ENCODE measurements at regions not wholly inside any gene's neighbourhood (a gene's known extent, or its start where the extent isn't known, plus 50 kb on each side); places are given as distances from the start of the nearest gene placed in this dataset.

- H3K4me3 Mint-ChIP-seq: no peak overlapping the region
- WGBS (ENCODE audit: insufficient coverage): no CpG with 5 or more reads among the region's 1 CpG
- no peaks in the 10 kb centered on the region for H3K36me3 ChIP-seq (replicated peaks in 1 of 2; ENCODE audit: control insufficient read depth in 1 of 2, insufficient read depth in 2 of 2, low read length in 2 of 2)
- H3K4me2 ChIP-seq (replicated peaks; ENCODE audit: extremely low read depth, low read length, poor library complexity, severe bottlenecking): no peak overlapping the region
- H3K4me3 ChIP-seq (replicated peaks in 1 of 3; ENCODE audit: low read depth in 2 of 3, low read length in 3 of 3): no peak overlapping the region
- no peak overlapping the region for H3K27ac Mint-ChIP-seq
- no peak overlapping the region for H2AFZ ChIP-seq (ENCODE audit: insufficient read depth, low read depth, low read length, poor library complexity, severe bottlenecking)
- H3K27me3 Mint-ChIP-seq (ENCODE audit: low read depth in 3 of 3): no peaks in the 10 kb centered on the region
- H3K79me2 ChIP-seq (ENCODE audit: insufficient read depth, low read length): no peaks in the 10 kb centered on the region
- no peaks in the 10 kb centered on the region for H3K4me1 Mint-ChIP-seq
- no peaks in the 10 kb centered on the region for H3K27me3 ChIP-seq (ENCODE audit: control insufficient read depth in 2 of 2, insufficient read depth in 2 of 2, low read length in 2 of 2)
- H3K27ac ChIP-seq (ENCODE audit: low read depth in 1 of 2, low read length in 2 of 2): no peak overlapping the region
- DNase-seq: no peak
- H3K36me3 Mint-ChIP-seq: no peaks in the 10 kb centered on the region
- H4K20me1 ChIP-seq (ENCODE audit: insufficient read depth, low read length): no peaks in the 10 kb centered on the region
- H3K9ac ChIP-seq (ENCODE audit: insufficient read depth, low read length, poor library complexity, severe bottlenecking): no peak overlapping the region
- peaks cover 0 to 6% of the 10 kb centered on the region in 2 donors for H3K9me3 ChIP-seq (replicated peaks in 1 of 2; ENCODE audit: control insufficient read depth in 1 of 2, insufficient read depth in 1 of 2, low read length in 2 of 2)
- peaks cover 0 to 9% (median 1%) of the 10 kb centered on the region in 7 donors for H3K9me3 Mint-ChIP-seq
- no peaks in the 10 kb centered on the region for H3K4me1 ChIP-seq (ENCODE audit: control insufficient read depth in 1 of 2, insufficient read depth in 2 of 2, low read length in 2 of 2)
- intact Hi-C loops (cut with micrococcal nuclease): no loop called here
- TF ChIP-seq CTCF (IDR thresholded peaks at IDR 0.05): no peak
Measured at GRCh38 chr3:162487138-162487537, 990.5 kb downstream of the OTOL1 start.

GRCh38 chr3:162489853-162490252 is 993.2 kb downstream of the OTOL1 start:
- Histone ChIP-seq H3K36me3 (replicated peaks in 1 of 2; ENCODE audit: control insufficient read depth in 1 of 2, insufficient read depth in 2 of 2, low read length in 2 of 2) (no peaks in the 10 kb centered on the region), H2AFZ (ENCODE audit: insufficient read depth, low read depth, low read length, poor library complexity, severe bottlenecking) (no peak overlapping the region), H3K79me2 (ENCODE audit: insufficient read depth, low read length) (no peaks in the 10 kb centered on the region), H3K9me3 (replicated peaks in 1 of 2; ENCODE audit: control insufficient read depth in 1 of 2, insufficient read depth in 1 of 2, low read length in 2 of 2) (no peaks in the 10 kb centered on the region), H4K20me1 (ENCODE audit: insufficient read depth, low read length) (no peaks in the 10 kb centered on the region), H3K4me3 (replicated peaks in 1 of 3; ENCODE audit: low read depth in 2 of 3, low read length in 3 of 3) (no peak overlapping the region), H3K4me1 (ENCODE audit: control insufficient read depth in 1 of 2, insufficient read depth in 2 of 2, low read length in 2 of 2) (no peaks in the 10 kb centered on the region), H3K27me3 (ENCODE audit: control insufficient read depth in 2 of 2, insufficient read depth in 2 of 2, low read length in 2 of 2) (no peaks in the 10 kb centered on the region), H3K4me2 (replicated peaks; ENCODE audit: extremely low read depth, low read length, poor library complexity, severe bottlenecking) (no peak overlapping the region), H3K9ac (ENCODE audit: insufficient read depth, low read length, poor library complexity, severe bottlenecking) (no peak overlapping the region), H3K27ac (ENCODE audit: low read depth in 1 of 2, low read length in 2 of 2) (no peak overlapping the region)
- Mint-ChIP-seq H3K36me3 (no peaks in the 10 kb centered on the region), H3K4me3 (no peak overlapping the region), H3K9me3 (peaks cover 0 to 5% (median 0%) of the 10 kb centered on the region in 7 donors), H3K4me1 (no peaks in the 10 kb centered on the region), H3K27me3 (ENCODE audit: low read depth in 3 of 3) (no peaks in the 10 kb centered on the region), H3K27ac (no peak overlapping the region)
- no peak for DNase-seq
- no CpG with 5 or more reads among the region's 2 CpGs for WGBS (ENCODE audit: insufficient coverage)
- intact Hi-C loops (cut with micrococcal nuclease): no loop called here
- TF ChIP-seq CTCF (IDR thresholded peaks at IDR 0.05): no peak

Data from CD14-positive monocyte (primary cell).